IMR-90 (cell line): ENCODE measurements at regions not wholly inside any gene's neighbourhood (a gene's known extent, or its start where the extent isn't known, plus 50 kb on each side); places are given as distances from the start of the nearest gene placed in this dataset.

ENCODE experiments used
- ATAC-seq: fragments of 200-7000 bp; cut with Tn5 transposase; 2 replicates; pipeline ENCODE4 v1.9.1; 2020; ENCODE audit warnings: low read depth, mild to moderate bottlenecking, moderate library complexity
- BruUV-seq: library from RNA; stranded (reverse); fragments of 400-500 nt; replicated peaks from 2 replicates; lab custom pipeline; 2021; lab: Mats Ljungman, UMichigan
- CTCF ChIA-PET: fragments of 300-600 bp; formaldehyde crosslinking; extraction: SDS; loops from one replicate; lab custom pipeline; 2021; ENCODE audit warnings: antibody characterized with exemption; lab: Yijun Ruan, JAX
- POLR2A ChIA-PET: fragments of 300-600 bp; sonication (Branson Sonifier 250); formaldehyde crosslinking; loops from one replicate; lab custom pipeline; 2022; ENCODE audit warnings: antibody characterized with exemption; ENCODE audit not compliant: unreplicated experiment; lab: Charles Lee
- DNase-seq: peaks from one replicate; pipeline ENCODE4 v3.0.0; 2013
- H2AFZ ChIP-seq: replicated peaks from 2 replicates; pipeline ENCODE3; 2013; ENCODE audit warnings: low read length, mild to moderate bottlenecking; ENCODE audit not compliant: poor library complexity
- H2AK5ac ChIP-seq: 2 replicates; pipeline ENCODE4 v1.6.1; 2013; ENCODE audit warnings: low read depth, low read length, inconsistent platforms
- H2AK9ac ChIP-seq: replicated peaks from 2 replicates; pipeline ENCODE3; 2013; ENCODE audit warnings: mild to moderate bottlenecking, low read depth, low read length, moderate library complexity; ENCODE audit not compliant: poor library complexity
- H2BK120ac ChIP-seq: 2 replicates; pipeline ENCODE4 v1.6.1; 2013; ENCODE audit warnings: low read depth, low read length, inconsistent platforms
- H2BK15ac ChIP-seq: 3 replicates; pipeline ENCODE4 v1.6.1; 2013; ENCODE audit warnings: low read depth, low read length, inconsistent platforms
- H2BK20ac ChIP-seq: 2 replicates; pipeline ENCODE4 v1.6.1; 2013; ENCODE audit warnings: low read depth, mild to moderate bottlenecking, inconsistent platforms, low read length, moderate library complexity
- H2BK5ac ChIP-seq: 2 replicates; pipeline ENCODE4 v1.6.1; 2013; ENCODE audit warnings: mild to moderate bottlenecking, low read depth, low read length, inconsistent platforms; ENCODE audit not compliant: poor library complexity, severe bottlenecking
- H3K14ac ChIP-seq: replicated peaks from 2 replicates; pipeline ENCODE4 v1.6.1; 2013; ENCODE audit warnings: low read depth, low read length, inconsistent platforms
- H3K18ac ChIP-seq: 2 replicates; pipeline ENCODE4 v1.6.1; 2013; ENCODE audit warnings: low read depth, low read length, control low read depth
- H3K23ac ChIP-seq: 2 replicates; pipeline ENCODE4 v1.6.1; 2013; ENCODE audit warnings: low read depth, low read length, inconsistent platforms
- H3K27ac ChIP-seq: 2 replicates; pipeline ENCODE4 v1.5.1; 2013; ENCODE audit warnings: mild to moderate bottlenecking, control low read depth, low read length; ENCODE audit not compliant: insufficient read depth
- H3K27me3 ChIP-seq: 2 replicates; pipeline ENCODE4 v1.6.1; 2013; ENCODE audit warnings: low read length; ENCODE audit not compliant: control insufficient read depth, insufficient read depth
- H3K36me3 ChIP-seq: 2 replicates; pipeline ENCODE4 v1.6.1; 2013; ENCODE audit warnings: low read length, mixed read lengths; ENCODE audit not compliant: control insufficient read depth, insufficient read depth
- H3K4ac ChIP-seq: 2 replicates; pipeline ENCODE4 v1.6.1; 2013; ENCODE audit warnings: low read depth, low read length, inconsistent platforms
- H3K4me1 ChIP-seq: 2 replicates; pipeline ENCODE4 v1.6.1; 2013; ENCODE audit warnings: low read length, mixed read lengths; ENCODE audit not compliant: control insufficient read depth, insufficient read depth
- H3K4me2 ChIP-seq: 2 replicates; pipeline ENCODE4 v1.6.1; 2013; ENCODE audit warnings: low read depth, mild to moderate bottlenecking, control low read depth, low read length, moderate library complexity
- H3K4me3 ChIP-seq: 2 replicates; pipeline ENCODE4 v1.5.1; 2013; ENCODE audit warnings: low read depth, mild to moderate bottlenecking, control low read depth, low read length, moderate library complexity; ENCODE audit not compliant: insufficient read depth
- H3K56ac ChIP-seq: 2 replicates; pipeline ENCODE4 v1.6.1; 2013; ENCODE audit warnings: low read length, inconsistent platforms; ENCODE audit not compliant: insufficient read depth; ENCODE audit errors: extremely low read depth
- H3K79me1 ChIP-seq, 2 experiments: 2 replicates each; pipeline ENCODE4 v1.6.1; 2013; ENCODE audit warnings: low read length in 2 of 2, inconsistent platforms in 1 of 2, low read depth in 1 of 2
- H3K9ac ChIP-seq: 2 replicates; pipeline ENCODE4 v1.6.1; 2013; ENCODE audit warnings: low read depth, low read length, control low read depth
- H3K9me1 ChIP-seq: 2 replicates; pipeline ENCODE4 v1.6.1; 2013; ENCODE audit warnings: low read length, inconsistent platforms; ENCODE audit not compliant: insufficient read depth
- H3K9me3 ChIP-seq: 2 replicates; pipeline ENCODE4 v1.6.1; 2013; ENCODE audit warnings: low read length; ENCODE audit not compliant: control insufficient read depth, insufficient read depth
- H4K20me1 ChIP-seq: 2 replicates; pipeline ENCODE4 v1.6.1; 2013; ENCODE audit warnings: low read length, inconsistent platforms; ENCODE audit not compliant: insufficient read depth
- H4K5ac ChIP-seq: 2 replicates; pipeline ENCODE4 v1.6.1; 2013; ENCODE audit warnings: mild to moderate bottlenecking, low read depth, low read length, control low read depth
- H4K8ac ChIP-seq, 2 experiments: 2 replicates each; pipeline ENCODE4 v1.6.1; 2013; ENCODE audit warnings: low read depth in 2 of 2, low read length in 2 of 2, control low read depth in 1 of 2, inconsistent platforms in 1 of 2
- H4K91ac ChIP-seq: 2 replicates; pipeline ENCODE4 v1.6.1; 2013; ENCODE audit warnings: low read depth, low read length, inconsistent platforms; ENCODE audit not compliant: insufficient read depth
- BHLHE40 ChIP-seq: fragments of 150-350 bp; IDR thresholded peaks from 2 replicates; pipeline ENCODE4 v1.6.1; 2016; ENCODE audit warnings: mild to moderate bottlenecking, low read depth, low read length
- CEBPB ChIP-seq: IDR thresholded peaks from 2 replicates; pipeline ENCODE4 v1.6.1; 2012; ENCODE audit warnings: low read depth, low read length, improper control_type of control experiment
- CHD1 ChIP-seq: IDR thresholded peaks from 2 replicates; pipeline ENCODE4 v1.6.1; 2012; ENCODE audit warnings: low read depth, low read length, improper control_type of control experiment
- MAZ ChIP-seq: IDR thresholded peaks from 2 replicates; pipeline ENCODE4 v1.6.1; 2012; ENCODE audit warnings: low read depth, mild to moderate bottlenecking, low read length, improper control_type of control experiment, moderate library complexity, borderline replicate concordance
- RAD21 ChIP-seq: IDR thresholded peaks from 2 replicates; pipeline ENCODE4 v1.6.1; 2012; ENCODE audit warnings: low read length, improper control_type of control experiment
- RCOR1 ChIP-seq: IDR thresholded peaks from 2 replicates; pipeline ENCODE4 v1.6.1; 2012; ENCODE audit warnings: mild to moderate bottlenecking, low read length, improper control_type of control experiment; ENCODE audit not compliant: insufficient replicate concordance
- RFX5 ChIP-seq: IDR thresholded peaks from 2 replicates; pipeline ENCODE4 v1.8.0; 2012; ENCODE audit warnings: low read depth, mild to moderate bottlenecking, low read length, moderate library complexity
- SMC3 ChIP-seq: fragments of 150-350 bp; IDR thresholded peaks from 2 replicates; pipeline ENCODE4 v1.6.1; 2016; ENCODE audit warnings: low read depth, mild to moderate bottlenecking, antibody characterized with exemption, low read length, moderate library complexity
- WGBS, 2 experiments: methylation state at CpG; one replicate each; pipeline versions ENCODE4 v1.1.5 to v1.1.7; 2013; ENCODE audit warnings: missing lambda C conversion rate in 2 of 2; ENCODE audit not compliant: insufficient read length in 1 of 2; ENCODE audit errors: extremely low coverage in 2 of 2; 5-methylcytosine and 5-hydroxymethylcytosine counted together
- dilution Hi-C: fragments of 300-500 bp; cut with HindIII; formaldehyde crosslinking; loops from one replicate; pipeline ENCODE4 v1.14.3; 2018; ENCODE audit warnings: low sequenced_read_pairs; ENCODE audit not compliant: unreplicated experiment
- in situ Hi-C: fragments of 300-500 bp; cut with MboI; formaldehyde crosslinking; loops from 3 replicates; pipeline ENCODE4 v1.14.3; 2019; ENCODE audit warnings: low sequenced_read_pairs, inconsistent platforms, mixed read lengths
- intact Hi-C: fragments of 100-400 bp; cut with micrococcal nuclease; formaldehyde crosslinking; loops from 2 replicates; pipeline ENCODE4 v1.10.0; 2022
- TF ChIP-seq, protein P1 (sequence below): conservative IDR thresholded peaks from 2 replicates; pipeline ENCODE4 v1.5.1; 2012; ENCODE audit warnings: mild to moderate bottlenecking, low read depth, low read length, improper control_type of control experiment

DNA sequence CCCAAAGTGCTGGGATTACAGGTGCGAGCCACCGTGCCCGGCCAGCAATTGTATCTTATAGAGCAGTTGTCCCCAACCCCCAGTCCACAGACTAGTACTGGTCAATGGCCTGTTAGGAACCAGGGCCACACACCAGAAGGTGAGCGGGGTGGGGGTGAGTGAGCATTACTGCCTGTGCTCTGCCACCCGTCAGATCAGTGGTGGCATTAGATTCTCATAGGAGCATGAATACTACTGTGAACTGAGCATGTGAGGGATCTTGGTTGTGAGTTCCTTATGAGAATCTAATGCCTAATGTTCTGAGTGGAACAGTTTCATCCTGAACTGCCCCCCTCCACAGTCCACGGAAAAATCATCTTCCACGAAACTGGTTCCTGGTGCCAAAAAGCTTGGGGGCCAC, 328.0 kb upstream of the BOD1L1 start:
- no peak for DNase-seq
- no peak overlapping the region for H2AFZ ChIP-seq
- no peak overlapping the region for H3K14ac ChIP-seq
- no peak overlapping the region for H3K27ac ChIP-seq
- H3K4me3 ChIP-seq = no peak overlapping the region
- H3K79me1 ChIP-seq = no peaks in the 10 kb centered on the region
- H3K23ac ChIP-seq = no peak overlapping the region
- H2BK5ac ChIP-seq = no peak overlapping the region
- in situ Hi-C loops = no loop called here
- ATAC-seq = no peak
- WGBS, 2 experiments = no CpG with 5 or more reads among the region's 7 CpGs
- no peak overlapping the region for H2BK20ac ChIP-seq
- no peak overlapping the region; the same call in 2 of the 3 replicates for H2BK15ac ChIP-seq
- dilution Hi-C loops = no loop called here
- H3K36me3 ChIP-seq = no peaks in the 10 kb centered on the region
- H3K9me3 ChIP-seq = no peaks in the 10 kb centered on the region
- H2BK120ac ChIP-seq = no peak overlapping the region
- BruUV-seq = no TSS peak
- H4K20me1 ChIP-seq = no peaks in the 10 kb centered on the region
- no peak overlapping the region for H4K8ac ChIP-seq
- H2AK5ac ChIP-seq = no peak overlapping the region
- TF ChIP-seq CHD1 = no peak
- TF ChIP-seq CEBPB = no peak
- TF ChIP-seq RAD21 = no peak
- TF ChIP-seq, protein P1, sequence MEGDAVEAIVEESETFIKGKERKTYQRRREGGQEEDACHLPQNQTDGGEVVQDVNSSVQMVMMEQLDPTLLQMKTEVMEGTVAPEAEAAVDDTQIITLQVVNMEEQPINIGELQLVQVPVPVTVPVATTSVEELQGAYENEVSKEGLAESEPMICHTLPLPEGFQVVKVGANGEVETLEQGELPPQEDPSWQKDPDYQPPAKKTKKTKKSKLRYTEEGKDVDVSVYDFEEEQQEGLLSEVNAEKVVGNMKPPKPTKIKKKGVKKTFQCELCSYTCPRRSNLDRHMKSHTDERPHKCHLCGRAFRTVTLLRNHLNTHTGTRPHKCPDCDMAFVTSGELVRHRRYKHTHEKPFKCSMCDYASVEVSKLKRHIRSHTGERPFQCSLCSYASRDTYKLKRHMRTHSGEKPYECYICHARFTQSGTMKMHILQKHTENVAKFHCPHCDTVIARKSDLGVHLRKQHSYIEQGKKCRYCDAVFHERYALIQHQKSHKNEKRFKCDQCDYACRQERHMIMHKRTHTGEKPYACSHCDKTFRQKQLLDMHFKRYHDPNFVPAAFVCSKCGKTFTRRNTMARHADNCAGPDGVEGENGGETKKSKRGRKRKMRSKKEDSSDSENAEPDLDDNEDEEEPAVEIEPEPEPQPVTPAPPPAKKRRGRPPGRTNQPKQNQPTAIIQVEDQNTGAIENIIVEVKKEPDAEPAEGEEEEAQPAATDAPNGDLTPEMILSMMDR = no peak
- TF ChIP-seq BHLHE40 = no peak
- no peak for TF ChIP-seq RCOR1
- no peak for TF ChIP-seq SMC3
- no peak for TF ChIP-seq RFX5
- no peak for TF ChIP-seq MAZ
- ChIA-PET POLR2A (no interaction called here), CTCF (no interaction called here)
- H3K4me2 ChIP-seq = no peak overlapping the region
- H3K4ac ChIP-seq = no peak overlapping the region
- H3K18ac ChIP-seq = no peak overlapping the region
- no peak overlapping the region for H4K91ac ChIP-seq
- H4K5ac ChIP-seq = no peak overlapping the region
- intact Hi-C loops = no loop called here
- H3K9ac ChIP-seq = no peak overlapping the region
- H3K4me1 ChIP-seq = no peaks in the 10 kb centered on the region
- no peaks in the 10 kb centered on the region for H3K27me3 ChIP-seq
- H3K9me1 ChIP-seq = no peaks in the 10 kb centered on the region
- no peak overlapping the region for H2AK9ac ChIP-seq
- no peak overlapping the region for H3K56ac ChIP-seq
